Colonic mucosa (tissue), 4 donors: ENCODE measurements at regions not wholly inside any gene's neighbourhood (a gene's known extent, or its start where the extent isn't known, plus 50 kb on each side); places are given as distances from the start of the nearest gene placed in this dataset.

Source experiments
- DNase-seq: peaks from one replicate; pipeline ENCODE4 v3.0.0-alpha.2; 2020
- H3K27ac ChIP-seq: fragments of 200-600 bp; one replicate; pipeline ENCODE4 v1.8.0; 2021
- H3K27me3 ChIP-seq: fragments of 200-600 bp; one replicate; pipeline ENCODE4 v1.8.0; 2021
- H3K36me3 ChIP-seq: fragments of 200-600 bp; one replicate; pipeline ENCODE4 v1.8.0; 2021
- H3K4me1 ChIP-seq: fragments of 200-600 bp; one replicate; pipeline ENCODE4 v1.8.0; 2021; ENCODE audit warnings: mild to moderate bottlenecking
- H3K4me3 ChIP-seq: fragments of 200-600 bp; one replicate; pipeline ENCODE4 v1.8.0; 2021
- H3K9ac ChIP-seq, 2 donors: one replicate each; pipeline ENCODE4 v1.7.0; 2013; ENCODE audit warnings: control low read depth in 2 of 2, low read depth in 2 of 2, low read length in 2 of 2
- H3K9me3 ChIP-seq: fragments of 200-600 bp; one replicate; pipeline ENCODE4 v1.8.0; 2021
- CTCF ChIP-seq: fragments of 200-600 bp; IDR thresholded peaks from one replicate; pipeline ENCODE4 v1.8.0; 2022; ENCODE audit warnings: antibody characterized with exemption, mild to moderate bottlenecking
- intact Hi-C: fragments of 100-400 bp; cut with DNase I; formaldehyde crosslinking; loops from one replicate; pipeline ENCODE4 v1.14.1; 2022
- donor health status: healthy.
- donor health status: DM: no; HTN: no; CAD: no.
- donor health status: DM: no; HTN: no; CAD: no.

- H3K36me3 ChIP-seq: no peaks in the 10 kb centered on the region
- H3K27ac ChIP-seq: no peak overlapping the region
- H3K27me3 ChIP-seq: no peaks in the 10 kb centered on the region
- no peak overlapping the region for H3K9ac ChIP-seq
- no peaks in the 10 kb centered on the region for H3K4me1 ChIP-seq
- TF ChIP-seq CTCF: no peak
- no peaks in the 10 kb centered on the region for H3K9me3 ChIP-seq
- no peak overlapping the region for H3K4me3 ChIP-seq
- no peak for DNase-seq
- intact Hi-C loops: no loop called here
Measured at GRCh38 chr15:95799286-95800200, 531.0 kb upstream of the NR2F2 start.

GRCh38 chr15:95804484-95804883 lies 526.0 kb upstream of the NR2F2 start:
- Histone ChIP-seq H3K27me3 (no peaks in the 10 kb centered on the region), H3K4me3 (no peak overlapping the region), H3K4me1 (no peaks in the 10 kb centered on the region), H3K36me3 (no peaks in the 10 kb centered on the region), H3K9ac (no peak overlapping the region), H3K9me3 (no peaks in the 10 kb centered on the region), H3K27ac (no peak overlapping the region)
- intact Hi-C loops: no loop called here
- no peak for DNase-seq
- TF ChIP-seq CTCF: no peak

DNA sequence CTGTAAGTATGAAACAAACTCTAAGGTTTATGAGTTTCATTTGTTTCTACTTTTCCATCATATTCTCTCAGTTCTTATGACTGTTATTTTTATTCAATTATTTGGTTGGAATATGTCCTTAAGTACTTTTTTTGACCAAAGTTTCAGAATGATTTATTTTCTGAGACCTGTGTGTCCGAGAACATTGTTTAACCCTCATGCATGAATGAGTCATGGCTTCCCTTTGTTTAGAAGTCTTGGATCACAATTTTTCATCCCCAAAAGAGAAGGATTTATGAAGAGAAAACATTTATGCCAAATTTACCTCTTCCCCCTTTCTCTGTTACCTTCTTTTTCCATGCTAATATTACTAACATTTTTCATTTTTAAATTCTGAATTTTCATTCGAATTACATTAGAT lies 518.0 kb upstream of the NR2F2 start:
- DNase-seq: no peak
- H3K9me3 ChIP-seq: no peaks in the 10 kb centered on the region
- no peaks in the 10 kb centered on the region for H3K36me3 ChIP-seq
- no peak overlapping the region for H3K9ac ChIP-seq
- H3K27me3 ChIP-seq: no peaks in the 10 kb centered on the region
- no peak overlapping the region for H3K4me3 ChIP-seq
- intact Hi-C loops: no loop called here
- H3K4me1 ChIP-seq: no peaks in the 10 kb centered on the region
- no peak for TF ChIP-seq CTCF
- H3K27ac ChIP-seq: no peak overlapping the region

DNA sequence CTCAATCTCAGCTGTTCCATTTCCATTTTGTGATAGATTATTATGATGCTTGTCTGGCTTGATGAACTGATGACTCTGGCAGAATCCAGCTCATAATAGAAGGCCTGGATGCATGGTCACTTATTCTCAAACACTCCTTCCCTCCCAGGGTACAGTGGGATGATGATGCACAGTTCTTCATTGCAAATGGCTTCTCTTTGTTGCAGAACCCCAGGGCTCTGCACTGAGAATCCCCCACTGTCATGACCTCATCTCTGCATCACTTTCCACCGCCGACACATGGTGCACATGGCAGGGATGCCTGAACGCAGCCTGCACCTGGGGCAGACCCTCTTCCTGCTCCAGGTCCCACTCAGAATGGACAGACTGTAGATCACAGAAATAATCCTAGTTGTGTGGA lies 515.6 kb upstream of the NR2F2 start:
- DNase-seq: no peak
- H3K9ac ChIP-seq: no peak overlapping the region
- H3K36me3 ChIP-seq: no peaks in the 10 kb centered on the region
- no peaks in the 10 kb centered on the region for H3K4me1 ChIP-seq
- no peaks in the 10 kb centered on the region for H3K27me3 ChIP-seq
- no peak overlapping the region for H3K4me3 ChIP-seq
- H3K9me3 ChIP-seq: no peaks in the 10 kb centered on the region
- TF ChIP-seq CTCF: no peak
- no peak overlapping the region for H3K27ac ChIP-seq
- intact Hi-C loops: no loop called here

DNA sequence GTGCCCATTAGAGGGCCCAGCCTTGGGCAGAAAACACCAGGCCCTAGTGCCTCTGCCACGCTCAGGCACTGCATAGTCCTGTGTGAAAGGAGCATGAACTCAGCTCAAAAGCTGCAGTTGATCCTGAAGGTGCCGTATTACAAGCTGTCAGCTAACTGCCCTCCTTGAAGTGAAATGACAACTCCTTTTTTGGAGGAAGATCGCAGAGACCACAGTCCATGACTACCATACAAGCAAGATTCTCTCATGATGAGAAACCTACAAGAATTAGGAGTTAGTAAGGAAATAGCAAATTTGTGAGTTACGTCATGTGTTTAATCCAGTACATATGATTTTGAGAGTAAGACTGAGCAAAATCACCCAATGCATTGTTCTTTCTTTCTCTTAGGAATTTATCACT lies 513.9 kb upstream of the NR2F2 start:
- intact Hi-C loops: no loop called here
- Histone ChIP-seq H3K4me1 (no peaks in the 10 kb centered on the region), H3K4me3 (no peak overlapping the region), H3K36me3 (no peaks in the 10 kb centered on the region), H3K9me3 (no peaks in the 10 kb centered on the region), H3K9ac (no peak overlapping the region), H3K27ac (no peak overlapping the region), H3K27me3 (no peaks in the 10 kb centered on the region)
- DNase-seq: no peak
- no peak for TF ChIP-seq CTCF
